OCI-LY3 (cell line): ENCODE measurements at regions not wholly inside any gene's neighbourhood (a gene's known extent, or its start where the extent isn't known, plus 50 kb on each side); places are given as distances from the start of the nearest gene placed in this dataset.

Experiments used
- H2AFZ ChIP-seq: fragments of 200-600, 300-600 bp; shearing (Covaris generic); 2 replicates; pipeline ENCODE4 v1.6.0; 2014; ENCODE audit warnings: antibody characterized with exemption, low read depth, low read length
- H3K27ac ChIP-seq: fragments of 200-600, 300-600 bp; sonication (generic); 2 replicates; pipeline ENCODE4 v1.5.1; 2014; ENCODE audit warnings: mild to moderate bottlenecking, low read length, moderate library complexity, mixed read lengths
- H3K27me3 ChIP-seq: fragments of 200-600, 300-600 bp; sonication (generic); 2 replicates; pipeline ENCODE4 v1.6.1; 2014; ENCODE audit warnings: low read depth, low read length, mixed read lengths
- H3K36me3 ChIP-seq: fragments of 200-600, 300-600 bp; sonication (generic); replicated peaks from 2 replicates; pipeline ENCODE3; 2014; ENCODE audit warnings: low read depth, low read length, mixed read lengths
- H3K4me1 ChIP-seq: fragments of 300-600, 200-600 bp; sonication (generic); 2 replicates; pipeline ENCODE4 v1.6.1; 2014; ENCODE audit warnings: low read length, mixed read lengths
- H3K4me2 ChIP-seq: fragments of 200-600, 300-600 bp; sonication (generic); 2 replicates; pipeline ENCODE4 v1.6.1; 2014; ENCODE audit warnings: low read length, mixed read lengths
- H3K4me3 ChIP-seq: fragments of 300-600, 200-600 bp; sonication (generic); 2 replicates; pipeline ENCODE4 v1.5.1; 2014; ENCODE audit warnings: antibody characterized with exemption, mild to moderate bottlenecking, low read length, moderate library complexity
- H3K79me2 ChIP-seq: fragments of 300-600, 200-600 bp; shearing (Covaris generic); 2 replicates; pipeline ENCODE4 v1.6.1; 2014; ENCODE audit warnings: mild to moderate bottlenecking, low read length, mixed read lengths
- H3K9ac ChIP-seq: fragments of 300-600, 200-600 bp; shearing (Covaris generic); 2 replicates; pipeline ENCODE4 v1.6.0; 2014; ENCODE audit warnings: mild to moderate bottlenecking, low read length, moderate library complexity
- H3K9me3 ChIP-seq: fragments of 200-600, 300-600 bp; shearing (Covaris generic); 2 replicates; pipeline ENCODE4 v1.6.1; 2014; ENCODE audit warnings: low read length, mixed read lengths; ENCODE audit not compliant: insufficient read depth
- H4K20me1 ChIP-seq: fragments of 200-600, 300-600 bp; sonication (generic); 2 replicates; pipeline ENCODE4 v1.6.1; 2016; ENCODE audit warnings: low read length, mixed read lengths; ENCODE audit not compliant: insufficient read depth
- CTCF ChIP-seq: fragments of 200-600, 300-600 bp; sonication (generic); IDR thresholded peaks from 2 replicates; pipeline ENCODE4 v1.5.1; 2014; ENCODE audit warnings: antibody characterized with exemption, low read length, low read depth
- EZH2phosphoT487 ChIP-seq: fragments of 200-600 bp; shearing (Covaris generic); IDR thresholded peaks from 2 replicates; pipeline ENCODE4 v1.6.1; 2018; ENCODE audit warnings: antibody characterized with exemption, mixed run types, low read depth

- no peaks in the 10 kb centered on the region for H4K20me1 ChIP-seq
- H3K9ac ChIP-seq = no peak overlapping the region
- H3K27me3 ChIP-seq = no peaks in the 10 kb centered on the region
- H3K4me3 ChIP-seq = no peak overlapping the region
- TF ChIP-seq CTCF = no peak
- no peak for TF ChIP-seq EZH2phosphoT487
- no peaks in the 10 kb centered on the region for H3K36me3 ChIP-seq
- H3K4me1 ChIP-seq = no peaks in the 10 kb centered on the region
- H3K9me3 ChIP-seq = no peaks in the 10 kb centered on the region
- H3K79me2 ChIP-seq = no peaks in the 10 kb centered on the region
- H2AFZ ChIP-seq = no peak overlapping the region
- no peak overlapping the region for H3K4me2 ChIP-seq
- no peak overlapping the region for H3K27ac ChIP-seq
Observed at GRCh38 chr14:82595466-82595865, 1061.8 kb upstream of the SEL1L start.

GRCh38 chr14:82602794-82603193 is 1069.1 kb upstream of the SEL1L start:
- Histone ChIP-seq H3K27me3 (no peaks in the 10 kb centered on the region), H3K36me3 (no peaks in the 10 kb centered on the region), H3K9me3 (no peaks in the 10 kb centered on the region)

GRCh38 chr14:82604819-82605218 is 1071.2 kb upstream of the SEL1L start:
- Histone ChIP-seq H3K4me2 (no peak overlapping the region), H3K27ac (no peak overlapping the region), H3K79me2 (no peaks in the 10 kb centered on the region), H3K4me3 (no peak overlapping the region), H2AFZ (no peak overlapping the region), H3K9me3 (no peaks in the 10 kb centered on the region), H3K27me3 (no peaks in the 10 kb centered on the region), H4K20me1 (no peaks in the 10 kb centered on the region), H3K9ac (no peak overlapping the region), H3K4me1 (no peaks in the 10 kb centered on the region), H3K36me3 (no peaks in the 10 kb centered on the region)
- TF ChIP-seq EZH2phosphoT487 = no peak
- no peak for TF ChIP-seq CTCF

More at GRCh38 chr14:82602794-82603193, 1069.1 kb upstream of the SEL1L start:
- no peak overlapping the region for H3K9ac ChIP-seq
- no peaks in the 10 kb centered on the region for H4K20me1 ChIP-seq
- no peak overlapping the region for H3K4me2 ChIP-seq
- no peak for TF ChIP-seq EZH2phosphoT487
- no peak for TF ChIP-seq CTCF
- no peak overlapping the region for H3K27ac ChIP-seq
- H2AFZ ChIP-seq = no peak overlapping the region
- H3K4me1 ChIP-seq = no peaks in the 10 kb centered on the region
- H3K79me2 ChIP-seq = no peaks in the 10 kb centered on the region
- no peak overlapping the region for H3K4me3 ChIP-seq

- Histone ChIP-seq H3K4me1 (no peaks in the 10 kb centered on the region), H4K20me1 (no peaks in the 10 kb centered on the region), H3K27me3 (no peaks in the 10 kb centered on the region), H2AFZ (no peak overlapping the region), H3K79me2 (no peaks in the 10 kb centered on the region), H3K27ac (no peak overlapping the region), H3K4me2 (no peak overlapping the region), H3K4me3 (no peak overlapping the region), H3K9me3 (no peaks in the 10 kb centered on the region), H3K9ac (no peak overlapping the region), H3K36me3 (no peaks in the 10 kb centered on the region)
- TF ChIP-seq CTCF (no peak), EZH2phosphoT487 (no peak)
Observed at GRCh38 chr14:82621881-82622450, 1088.3 kb upstream of the SEL1L start.
